ENCODE measurements at regions not wholly inside any gene's neighbourhood (a gene's known extent, or its start where the extent isn't known, plus 50 kb on each side); places are given as distances from the start of the nearest gene placed in this dataset.

GRCh38 chr1:81345110-81345509 is 455.6 kb upstream of the ADGRL2 start:
- H3K9me3 ChIP-seq (ENCODE audit: control insufficient read depth in 4 of 4, low read length in 3 of 4) = no peaks in the 10 kb centered on the region
- H3K27ac ChIP-seq (ENCODE audit: low read depth in 1 of 2, low read length in 2 of 2) = no peak overlapping the region
- H3K9ac ChIP-seq (ENCODE audit: low read depth in 1 of 2, low read length in 2 of 2) = no peak overlapping the region
- TF ChIP-seq JUND (IDR thresholded peaks at IDR 0.05) = no peak
- TF ChIP-seq ZBTB33 (IDR thresholded peaks at IDR 0.05) = no peak
- no peak for TF ChIP-seq FOXA1 (IDR thresholded peaks at IDR 0.05)
- peaks cover 0 to 2% (median 0%) of the 10 kb centered on the region in 4 donors for H3K4me1 ChIP-seq (ENCODE audit: control insufficient read depth in 4 of 4, insufficient read depth in 4 of 4, low read length in 3 of 4)
- H3K4me3 ChIP-seq (ENCODE audit: low read depth in 1 of 3, low read length in 3 of 3) = no peak overlapping the region
- DNase-seq (ENCODE audit: low spot score) = no peak
- no peaks in the 10 kb centered on the region for H3K36me3 ChIP-seq (ENCODE audit: control insufficient read depth in 4 of 4, insufficient read depth in 3 of 4, low read depth in 1 of 4, low read length in 3 of 4)
- no peaks in the 10 kb centered on the region for H3K27me3 ChIP-seq (ENCODE audit: control insufficient read depth in 4 of 4, insufficient read depth in 4 of 4, low read length in 3 of 4)
- WGBS = 90% methylated on average over 2 of the region's 2 CpGs

GRCh38 chr1:81340239-81340638 is 460.5 kb upstream of the ADGRL2 start:
- WGBS = 57% methylated on average over 2 of the region's 2 CpGs
- H3K9ac ChIP-seq (ENCODE audit: low read depth in 1 of 2, low read length in 2 of 2) = no peak overlapping the region

More at GRCh38 chr1:81340239-81340638, 460.5 kb upstream of the ADGRL2 start:
- H3K4me3 ChIP-seq (ENCODE audit: low read depth in 1 of 3, low read length in 3 of 3) = no peak overlapping the region
- H3K27ac ChIP-seq (ENCODE audit: low read depth in 1 of 2, low read length in 2 of 2) = no peak overlapping the region
- H3K36me3 ChIP-seq (ENCODE audit: control insufficient read depth in 4 of 4, insufficient read depth in 3 of 4, low read depth in 1 of 4, low read length in 3 of 4) = no peaks in the 10 kb centered on the region
- TF ChIP-seq CTCF (IDR thresholded peaks at IDR 0.05; ENCODE audit: low read depth, low read length, missing input control) = no peak
- TF ChIP-seq FOXA1 (IDR thresholded peaks at IDR 0.05) = no peak
- no peak for TF ChIP-seq ATF3 (IDR thresholded peaks at IDR 0.05)
- peak; percentile 32 for TF ChIP-seq REST (IDR thresholded peaks at IDR 0.05)
- H3K4me1 ChIP-seq (ENCODE audit: control insufficient read depth in 4 of 4, insufficient read depth in 4 of 4, low read length in 3 of 4) = peaks cover 0 to 1% (median 0%) of the 10 kb centered on the region in 4 donors
- no peaks in the 10 kb centered on the region for H3K27me3 ChIP-seq (ENCODE audit: control insufficient read depth in 4 of 4, insufficient read depth in 4 of 4, low read length in 3 of 4)
- DNase-seq (ENCODE audit: low spot score) = no peak
- no peaks in the 10 kb centered on the region for H3K9me3 ChIP-seq (ENCODE audit: control insufficient read depth in 4 of 4, low read length in 3 of 4)

All from liver (tissue), 8 donors.